GM13976 (cell line): ENCODE measurements at regions not wholly inside any gene's neighbourhood (a gene's known extent, or its start where the extent isn't known, plus 50 kb on each side); places are given as distances from the start of the nearest gene placed in this dataset.

Source experiments
- DNase-seq: peaks from one replicate; pipeline ENCODE4 v3.0.0; 2012; ENCODE audit warnings: low spot score
- in situ Hi-C: fragments of 300-500 bp; cut with MboI; formaldehyde crosslinking; loops from one replicate; pipeline ENCODE4 v1.12.0; 2022; ENCODE audit warnings: low sequenced_read_pairs, mixed read lengths, inconsistent platforms; ENCODE audit not compliant: unreplicated experiment
- TF ChIP-seq, protein P1 (sequence below): IDR thresholded peaks from 2 replicates; pipeline ENCODE4 v1.5.1; 2012; ENCODE audit warnings: borderline replicate concordance, mild to moderate bottlenecking; ENCODE audit not compliant: insufficient read depth; ENCODE audit errors: extremely low read depth, missing control alignments, control extremely low read depth

DNA sequence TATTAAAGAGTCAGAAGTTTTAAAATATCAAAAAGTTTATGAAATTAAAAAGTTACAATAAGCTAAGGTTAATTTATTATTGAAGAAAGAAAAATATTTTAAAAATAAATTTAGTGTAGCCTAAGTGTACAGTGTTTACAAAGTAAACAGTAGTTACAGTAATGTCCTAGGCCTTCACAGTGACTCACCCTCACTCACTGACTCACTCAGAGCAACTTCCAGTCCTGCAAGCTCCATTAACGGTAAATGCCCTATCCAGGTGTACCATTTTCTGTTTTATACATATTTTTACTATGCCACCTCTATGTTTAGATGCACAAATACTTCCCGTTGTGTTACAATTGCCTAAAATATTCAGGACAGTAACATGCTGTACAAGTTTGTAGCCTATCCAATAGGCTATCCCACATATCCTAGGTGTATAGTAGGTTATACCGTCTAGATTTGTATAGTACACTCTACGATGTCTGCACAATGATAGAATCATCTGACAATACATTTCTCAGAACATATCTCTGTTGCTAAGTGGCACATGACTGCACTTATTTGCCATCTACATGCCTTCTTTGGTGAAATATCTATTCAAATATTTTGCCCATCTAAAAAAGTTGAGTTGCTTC lies 67.2 kb upstream of the WSB1 start:
- in situ Hi-C loops, result no loop called here
- DNase-seq, result no peak
- TF ChIP-seq, protein P1, sequence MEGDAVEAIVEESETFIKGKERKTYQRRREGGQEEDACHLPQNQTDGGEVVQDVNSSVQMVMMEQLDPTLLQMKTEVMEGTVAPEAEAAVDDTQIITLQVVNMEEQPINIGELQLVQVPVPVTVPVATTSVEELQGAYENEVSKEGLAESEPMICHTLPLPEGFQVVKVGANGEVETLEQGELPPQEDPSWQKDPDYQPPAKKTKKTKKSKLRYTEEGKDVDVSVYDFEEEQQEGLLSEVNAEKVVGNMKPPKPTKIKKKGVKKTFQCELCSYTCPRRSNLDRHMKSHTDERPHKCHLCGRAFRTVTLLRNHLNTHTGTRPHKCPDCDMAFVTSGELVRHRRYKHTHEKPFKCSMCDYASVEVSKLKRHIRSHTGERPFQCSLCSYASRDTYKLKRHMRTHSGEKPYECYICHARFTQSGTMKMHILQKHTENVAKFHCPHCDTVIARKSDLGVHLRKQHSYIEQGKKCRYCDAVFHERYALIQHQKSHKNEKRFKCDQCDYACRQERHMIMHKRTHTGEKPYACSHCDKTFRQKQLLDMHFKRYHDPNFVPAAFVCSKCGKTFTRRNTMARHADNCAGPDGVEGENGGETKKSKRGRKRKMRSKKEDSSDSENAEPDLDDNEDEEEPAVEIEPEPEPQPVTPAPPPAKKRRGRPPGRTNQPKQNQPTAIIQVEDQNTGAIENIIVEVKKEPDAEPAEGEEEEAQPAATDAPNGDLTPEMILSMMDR, result no peak

DNA sequence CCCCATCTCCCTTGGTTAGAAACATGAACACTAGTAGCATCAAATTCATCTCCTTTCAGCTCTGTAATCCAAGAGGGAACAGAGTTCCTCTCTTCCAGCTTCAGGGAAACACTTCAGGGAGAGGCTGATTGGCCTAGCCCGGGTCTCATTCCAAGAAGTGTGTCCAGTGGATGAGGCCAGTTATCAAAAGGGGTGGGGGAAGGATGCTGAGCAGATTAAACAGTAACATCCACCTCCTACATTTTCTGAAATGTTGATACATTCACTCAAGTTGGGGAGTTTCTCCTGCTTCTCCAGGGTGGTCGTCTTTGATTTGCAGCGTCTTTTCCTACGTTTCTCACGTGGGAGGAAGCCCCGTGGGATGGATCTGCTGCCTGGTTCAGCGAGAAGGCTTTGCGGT lies 62.9 kb upstream of the WSB1 start:
- TF ChIP-seq, protein P1, result no peak
- no peak for DNase-seq
- in situ Hi-C loops, result no loop called here

- TF ChIP-seq, protein P1, result no peak
- no peak for DNase-seq
- in situ Hi-C loops, result no loop called here
Measured at GRCh38 chr17:27232328-27232727, 61.6 kb upstream of the WSB1 start.

- in situ Hi-C loops, result no loop called here
Measured at GRCh38 chr17:27233059-27233458, 60.9 kb upstream of the WSB1 start.

DNA sequence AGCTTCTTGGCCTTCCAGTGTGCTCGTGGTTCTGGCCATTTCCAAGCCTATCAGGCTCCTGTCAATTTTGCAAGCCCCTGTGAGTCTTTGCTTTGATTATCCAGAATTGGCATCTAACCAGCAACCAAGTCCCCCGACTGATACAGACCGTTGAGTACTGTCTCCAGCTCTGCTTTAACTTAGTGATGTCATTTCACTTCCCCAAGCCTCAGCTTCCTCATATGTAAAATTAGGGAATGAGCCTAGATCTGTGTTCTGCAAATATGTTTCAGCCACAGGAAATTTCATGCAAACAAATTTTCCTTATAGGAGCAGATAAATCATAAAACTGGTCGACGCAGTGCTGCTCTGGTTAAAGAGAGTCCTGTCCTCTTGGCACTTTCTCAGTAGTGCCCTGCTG lies 60.1 kb upstream of the WSB1 start:
- no peak for DNase-seq
- in situ Hi-C loops, result no loop called here
- TF ChIP-seq, protein P1, result no peak

More at GRCh38 chr17:27233059-27233458, 60.9 kb upstream of the WSB1 start:
- no peak for DNase-seq
- TF ChIP-seq, protein P1, result no peak

- TF ChIP-seq, protein P1, result peak; percentile 77
- in situ Hi-C loops, result no loop called here
- peak; percentile 70 for DNase-seq
Measured at GRCh38 chr17:27236717-27237315, 57.1 kb upstream of the WSB1 start.
